Smooth muscle cell (in vitro differentiated cells): ENCODE measurements at regions not wholly inside any gene's neighbourhood (a gene's known extent, or its start where the extent isn't known, plus 50 kb on each side); places are given as distances from the start of the nearest gene placed in this dataset.

ENCODE experiments used
- DNase-seq: peaks from one replicate; lab custom pipeline; 2025; ENCODE audit not compliant: unreplicated experiment; lab: John Stamatoyannopoulos, UW
- H2AFZ ChIP-seq: fragments of 200-600 bp; sonication (generic); 2 replicates; pipeline ENCODE4 v1.6.0; 2016; ENCODE audit warnings: antibody characterized with exemption, low read depth, mild to moderate bottlenecking
- H3F3A ChIP-seq: fragments of 200-600 bp; sonication (generic); 2 replicates; pipeline ENCODE4 v1.6.0; 2017; ENCODE audit warnings: antibody characterized with exemption, low read depth
- H3K27ac ChIP-seq: fragments of 200-600 bp; sonication (generic); 2 replicates; pipeline ENCODE4 v1.5.1; 2016; ENCODE audit warnings: low read depth, mild to moderate bottlenecking
- H3K27me3 ChIP-seq: fragments of 200-600 bp; sonication (generic); 2 replicates; pipeline ENCODE4 v1.6.1; 2016; ENCODE audit warnings: low read depth, mild to moderate bottlenecking
- H3K36me3 ChIP-seq: fragments of 200-600 bp; sonication (generic); 2 replicates; pipeline ENCODE4 v1.5.1; 2016; ENCODE audit warnings: low read depth
- H3K4me1 ChIP-seq: fragments of 200-600 bp; sonication (generic); 2 replicates; pipeline ENCODE4 v1.5.1; 2016; ENCODE audit warnings: low read depth
- H3K4me2 ChIP-seq: fragments of 200-600 bp; sonication (generic); 2 replicates; pipeline ENCODE4 v1.6.0; 2016; ENCODE audit warnings: mild to moderate bottlenecking
- H3K4me3 ChIP-seq: fragments of 200-600 bp; sonication (generic); 2 replicates; pipeline ENCODE4 v1.5.1; 2016; ENCODE audit warnings: mild to moderate bottlenecking
- H3K79me2 ChIP-seq: fragments of 200-600 bp; sonication (generic); 2 replicates; pipeline ENCODE4 v1.6.0; 2016; ENCODE audit warnings: low read depth, mild to moderate bottlenecking
- H3K9ac ChIP-seq: fragments of 200-600 bp; sonication (generic); 2 replicates; pipeline ENCODE4 v1.6.0; 2016; ENCODE audit warnings: low read depth
- H3K9me3 ChIP-seq: fragments of 200-600 bp; sonication (generic); replicated peaks from 2 replicates; pipeline ENCODE4 v1.5.1; 2016; ENCODE audit warnings: low read depth
- H4K20me1 ChIP-seq: fragments of 200-600 bp; sonication (generic); 2 replicates; pipeline ENCODE4 v1.6.0; 2016; ENCODE audit warnings: low read depth
- CTCF ChIP-seq: fragments of 200-600 bp; sonication (generic); IDR thresholded peaks from 2 replicates; pipeline ENCODE4 v1.5.1; 2017; ENCODE audit warnings: borderline replicate concordance, mild to moderate bottlenecking, antibody characterized with exemption; ENCODE audit not compliant: insufficient read depth, poor library complexity, severe bottlenecking
- WGBS: methylation state at CpG from one replicate; pipeline ENCODE4 v1.1.7; 2016; ENCODE audit warnings: low lambda C conversion rate; 5-methylcytosine and 5-hydroxymethylcytosine counted together

- Histone ChIP-seq H3F3A (no peaks in the 10 kb centered on the region), H3K27ac (no peak overlapping the region), H3K79me2 (no peaks in the 10 kb centered on the region), H3K36me3 (no peaks in the 10 kb centered on the region), H3K27me3 (no peaks in the 10 kb centered on the region), H2AFZ (no peak overlapping the region), H3K4me2 (no peak overlapping the region), H3K4me1 (no peaks in the 10 kb centered on the region), H3K4me3 (no peak overlapping the region), H3K9me3 (no peaks in the 10 kb centered on the region), H4K20me1 (no peaks in the 10 kb centered on the region), H3K9ac (no peak overlapping the region)
- no peak for DNase-seq
- 30% methylated on average over 1 of the region's 1 CpG for WGBS
- no peak for TF ChIP-seq CTCF
Measured at GRCh38 chr2:76450024-76450475, 739.3 kb upstream of the GCFC2 start.

- H3K27ac ChIP-seq: no peak overlapping the region
- DNase-seq: no peak
- TF ChIP-seq CTCF: no peak
- no peak overlapping the region for H2AFZ ChIP-seq
- H3K4me2 ChIP-seq: no peak overlapping the region
- H3K36me3 ChIP-seq: no peaks in the 10 kb centered on the region
- WGBS: 97% methylated on average over 1 of the region's 1 CpG
- H3F3A ChIP-seq: no peaks in the 10 kb centered on the region
- no peak overlapping the region for H3K9ac ChIP-seq
- H3K4me1 ChIP-seq: no peaks in the 10 kb centered on the region
- no peaks in the 10 kb centered on the region for H3K79me2 ChIP-seq
- H4K20me1 ChIP-seq: no peaks in the 10 kb centered on the region
- H3K27me3 ChIP-seq: no peaks in the 10 kb centered on the region
- no peaks in the 10 kb centered on the region for H3K9me3 ChIP-seq
- no peak overlapping the region for H3K4me3 ChIP-seq
Measured at GRCh38 chr2:76448956-76449355, 738.2 kb upstream of the GCFC2 start.

GRCh38 chr2:76447294-76447693 lies 736.6 kb upstream of the GCFC2 start:
- Histone ChIP-seq H3K9me3 (no peaks in the 10 kb centered on the region), H3K36me3 (no peaks in the 10 kb centered on the region), H3K79me2 (no peaks in the 10 kb centered on the region), H3K4me1 (no peaks in the 10 kb centered on the region), H3F3A (no peaks in the 10 kb centered on the region), H3K4me3 (no peak overlapping the region), H4K20me1 (no peaks in the 10 kb centered on the region), H2AFZ (no peak overlapping the region), H3K4me2 (no peak overlapping the region), H3K9ac (no peak overlapping the region), H3K27ac (no peak overlapping the region), H3K27me3 (no peaks in the 10 kb centered on the region)
- DNase-seq: no peak
- TF ChIP-seq CTCF: no peak
- WGBS: 89% methylated on average over 3 of the region's 3 CpGs

GRCh38 chr2:76446872-76447271 lies 736.2 kb upstream of the GCFC2 start:
- no peak overlapping the region for H3K4me2 ChIP-seq
- H3F3A ChIP-seq: no peaks in the 10 kb centered on the region
- no peaks in the 10 kb centered on the region for H3K27me3 ChIP-seq
- DNase-seq: no peak
- H2AFZ ChIP-seq: no peak overlapping the region
- H3K9ac ChIP-seq: no peak overlapping the region
- H4K20me1 ChIP-seq: no peaks in the 10 kb centered on the region
- no peak overlapping the region for H3K4me3 ChIP-seq
- H3K36me3 ChIP-seq: no peaks in the 10 kb centered on the region
- no peaks in the 10 kb centered on the region for H3K9me3 ChIP-seq
- TF ChIP-seq CTCF: no peak
- no peak overlapping the region for H3K27ac ChIP-seq
- no peaks in the 10 kb centered on the region for H3K4me1 ChIP-seq
- H3K79me2 ChIP-seq: no peaks in the 10 kb centered on the region
